ENCODE measurements at regions not wholly inside any gene's neighbourhood (a gene's known extent, or its start where the extent isn't known, plus 50 kb on each side); places are given as distances from the start of the nearest gene placed in this dataset.

- DNase-seq: no peak
- TF ChIP-seq CTCF (IDR thresholded peaks at IDR 0.05): no peak
- Mint-ChIP-seq H3K4me1 (ENCODE audit: low read depth) (no peaks in the 10 kb centered on the region), H3K9me3 (no peaks in the 10 kb centered on the region), H3K4me3 (no peak overlapping the region), H3K27me3 (ENCODE audit: insufficient read depth) (peaks cover 21% of the 10 kb centered on the region), H3K27ac (no peak overlapping the region), H3K36me3 (ENCODE audit: low read depth) (no peaks in the 10 kb centered on the region)
Observed at GRCh38 chr2:240250150-240250984, 109.9 kb upstream of the OTOS start.

- H3K4me3 Mint-ChIP-seq: peak overlapping the region; percentile 63
- H3K36me3 Mint-ChIP-seq (ENCODE audit: low read depth): 0 out of 2 replicates have a peak, but pooled peaks cover under 1% of the 10 kb centered on the region
- H3K27ac Mint-ChIP-seq: peak overlapping the region; percentile 79
- DNase-seq: peak; percentile 84
- H3K4me1 Mint-ChIP-seq (ENCODE audit: low read depth): no peaks in the 10 kb centered on the region
- H3K27me3 Mint-ChIP-seq (ENCODE audit: insufficient read depth): peaks cover 26% of the 10 kb centered on the region
- no peak; the same call in 1 of the 2 replicates for TF ChIP-seq CTCF (IDR thresholded peaks at IDR 0.05)
- H3K9me3 Mint-ChIP-seq: no peaks in the 10 kb centered on the region
Observed at GRCh38 chr2:240250985-240251847, 110.8 kb upstream of the OTOS start.

- Mint-ChIP-seq H3K4me1 (ENCODE audit: low read depth) (no peaks in the 10 kb centered on the region), H3K9me3 (no peaks in the 10 kb centered on the region), H3K4me3 (no peak overlapping the region), H3K36me3 (ENCODE audit: low read depth) (0 out of 2 replicates have a peak, but pooled peaks cover 4% of the 10 kb centered on the region), H3K27ac (no peak overlapping the region; the same call in 1 of the 2 replicates), H3K27me3 (ENCODE audit: insufficient read depth) (peaks cover 22% of the 10 kb centered on the region)
- no peak for DNase-seq
- no peak for TF ChIP-seq CTCF (IDR thresholded peaks at IDR 0.05)
Observed at GRCh38 chr2:240251848-240252190, 111.4 kb upstream of the OTOS start.

GRCh38 chr2:240252191-240252871 lies 111.9 kb upstream of the OTOS start:
- H3K27ac Mint-ChIP-seq: no peak overlapping the region
- H3K4me1 Mint-ChIP-seq (ENCODE audit: low read depth): no peaks in the 10 kb centered on the region
- no peak for DNase-seq
- H3K4me3 Mint-ChIP-seq: no peak overlapping the region
- H3K36me3 Mint-ChIP-seq (ENCODE audit: low read depth): 0 out of 2 replicates have a peak, but pooled peaks cover 4% of the 10 kb centered on the region
- H3K9me3 Mint-ChIP-seq: no peaks in the 10 kb centered on the region
- H3K27me3 Mint-ChIP-seq (ENCODE audit: insufficient read depth): peaks cover 22% of the 10 kb centered on the region
- TF ChIP-seq CTCF (IDR thresholded peaks at IDR 0.05): no peak

- H3K36me3 Mint-ChIP-seq (ENCODE audit: low read depth): 0 out of 2 replicates have a peak, but pooled peaks cover 4% of the 10 kb centered on the region
- no peak for DNase-seq
- TF ChIP-seq CTCF (IDR thresholded peaks at IDR 0.05): no peak
- peaks cover 22% of the 10 kb centered on the region for H3K27me3 Mint-ChIP-seq (ENCODE audit: insufficient read depth)
- H3K4me1 Mint-ChIP-seq (ENCODE audit: low read depth): no peaks in the 10 kb centered on the region
- no peak overlapping the region for H3K27ac Mint-ChIP-seq
- H3K9me3 Mint-ChIP-seq: no peaks in the 10 kb centered on the region
- no peak overlapping the region for H3K4me3 Mint-ChIP-seq
Observed at GRCh38 chr2:240252872-240253511, 112.5 kb upstream of the OTOS start.
